ENCODE measurements at regions not wholly inside any gene's neighbourhood (a gene's known extent, or its start where the extent isn't known, plus 50 kb on each side); places are given as distances from the start of the nearest gene placed in this dataset.

DNA sequence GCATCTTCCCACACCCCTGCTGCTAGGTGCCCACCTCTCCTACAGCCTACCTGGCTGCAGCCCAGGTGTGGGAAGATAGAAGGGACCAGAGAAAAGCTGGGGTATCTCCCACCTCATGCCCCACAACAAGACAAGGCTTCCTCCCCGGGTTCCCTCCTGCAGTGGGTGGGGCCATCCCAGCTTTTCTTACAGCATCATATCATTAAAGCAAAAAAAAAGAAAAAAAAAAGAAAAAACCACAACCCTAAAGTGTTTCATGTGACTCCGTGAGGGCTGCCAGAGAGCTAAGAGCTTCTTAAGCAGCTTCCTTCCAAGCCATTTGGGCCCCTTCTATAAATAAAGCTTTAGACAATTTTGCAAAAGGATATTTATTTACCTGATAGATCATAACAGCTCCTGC is 455.4 kb upstream of the TSHZ3 start:
- DNase-seq (ENCODE audit: low spot score) = no peak

DNA sequence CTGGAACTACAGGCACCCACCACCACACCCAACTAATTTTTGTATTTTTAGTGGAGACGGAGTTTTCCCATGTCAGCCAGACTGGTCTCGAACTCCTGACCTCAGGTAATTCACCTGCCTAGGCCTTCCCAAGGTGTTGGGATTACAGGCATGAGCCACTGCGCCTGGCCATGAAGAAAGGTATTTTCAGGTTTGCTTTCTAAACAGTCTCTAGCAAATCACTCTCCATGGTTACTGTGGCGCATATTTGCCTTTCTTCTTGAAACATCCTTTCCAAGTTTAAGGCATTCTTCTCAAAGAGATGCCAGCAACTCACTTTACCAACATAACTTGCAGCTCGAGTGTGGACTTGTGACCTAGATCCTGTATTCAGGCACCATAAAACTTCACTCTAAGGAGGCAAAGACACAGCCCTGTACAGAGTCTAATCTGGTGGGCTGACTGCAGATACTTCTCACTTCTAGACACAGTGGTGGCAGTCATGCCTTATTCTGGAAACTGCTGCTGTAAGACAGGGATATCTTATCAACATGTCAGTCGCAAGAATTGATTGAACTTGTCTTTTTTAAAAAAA is 461.4 kb upstream of the TSHZ3 start:
- no peak for DNase-seq (ENCODE audit: low spot score)

DNA sequence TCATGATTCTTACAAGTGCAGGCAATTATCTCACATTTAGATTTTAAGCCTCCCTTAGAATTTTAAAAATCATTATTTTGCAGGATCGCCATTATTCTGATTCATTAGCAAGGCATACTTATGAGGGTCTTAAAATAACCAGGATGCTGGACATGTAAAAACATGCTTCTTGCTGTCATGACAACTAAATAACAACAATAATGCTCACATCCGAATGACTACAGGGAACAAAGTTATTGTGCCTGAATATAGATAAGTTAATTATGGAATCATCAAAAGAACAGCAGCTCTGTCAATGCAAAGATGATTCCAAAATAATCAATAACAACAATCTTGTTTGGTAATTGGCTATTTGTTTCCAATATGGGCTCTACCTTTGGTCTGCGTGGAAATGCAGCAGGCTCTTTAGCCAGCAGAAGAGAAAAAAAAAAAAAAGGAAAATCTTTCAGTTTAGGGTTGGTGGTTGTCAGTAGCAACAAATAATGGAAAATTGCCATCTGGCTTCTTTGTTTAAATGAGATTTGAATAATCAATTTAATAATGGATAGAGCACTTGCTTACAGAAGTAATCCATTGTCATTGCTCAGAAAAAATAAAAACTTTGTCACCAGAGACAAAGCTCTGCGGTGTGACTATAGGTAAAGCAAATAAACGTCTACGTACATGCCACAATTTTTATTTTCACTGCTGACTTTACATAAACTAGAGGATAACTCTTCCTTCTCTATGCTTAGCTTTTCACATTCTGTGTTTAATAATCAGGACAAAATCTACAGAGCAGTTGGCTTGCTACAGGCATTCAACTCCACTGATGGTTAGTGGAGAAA is 468.9 kb upstream of the TSHZ3 start:
- DNase-seq (ENCODE audit: low spot score) = no peak

DNA sequence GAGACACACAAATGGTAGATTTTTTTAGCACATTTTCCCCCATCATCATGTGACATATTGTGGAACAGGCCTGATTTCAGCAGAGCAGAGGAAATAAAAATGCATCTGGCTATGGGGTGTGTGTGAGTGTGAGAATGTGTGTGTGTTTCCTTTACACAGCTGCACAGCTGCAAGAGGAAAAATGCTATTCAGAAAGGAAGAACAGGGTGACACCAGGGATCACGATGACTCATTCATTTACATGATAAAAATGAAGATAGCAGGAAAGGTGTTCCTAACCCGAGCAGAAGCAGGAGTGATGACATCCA is 469.5 kb upstream of the TSHZ3 start:
- no peak for DNase-seq (ENCODE audit: low spot score)

DNA sequence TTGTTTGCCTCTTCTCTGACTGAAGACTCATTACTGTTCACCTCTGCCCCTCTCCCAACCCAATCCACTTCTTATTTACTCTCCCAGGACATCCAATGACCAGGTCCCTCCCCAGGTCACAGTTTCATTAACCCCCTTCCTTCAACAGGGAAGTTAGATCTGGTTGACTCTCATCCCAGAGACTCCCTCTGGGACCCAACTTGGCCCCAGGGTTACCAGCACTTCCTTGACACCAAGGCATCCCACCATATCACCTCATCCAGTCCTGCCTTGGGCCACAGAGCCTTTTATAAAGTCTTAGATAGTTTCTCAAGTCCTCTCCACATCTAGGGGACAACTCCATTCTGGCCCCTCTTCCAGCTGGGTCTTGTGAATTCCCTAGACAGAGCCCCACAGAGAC is 470.6 kb upstream of the TSHZ3 start:
- DNase-seq (ENCODE audit: low spot score) = no peak

DNA sequence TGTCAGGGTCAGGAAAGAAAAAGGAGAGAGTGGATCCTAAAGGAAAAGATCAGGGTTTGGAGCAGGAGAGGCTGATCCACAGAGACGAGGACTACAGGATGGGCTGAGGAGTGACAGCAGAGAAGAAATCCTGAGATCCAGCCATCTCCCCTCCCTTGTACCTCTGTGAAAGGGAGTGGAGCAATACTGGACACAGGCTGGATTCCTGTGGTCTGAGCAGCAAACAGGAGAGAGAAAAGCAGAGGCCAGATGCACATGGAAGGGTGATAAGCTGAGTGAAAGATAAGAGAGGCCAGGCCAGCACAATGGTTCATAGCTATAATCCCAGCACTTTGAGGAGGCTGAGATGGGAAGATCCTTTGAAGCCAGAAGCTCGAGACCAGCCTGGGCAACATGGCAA is 472.1 kb upstream of the TSHZ3 start:
- DNase-seq (ENCODE audit: low spot score) = no peak

DNA sequence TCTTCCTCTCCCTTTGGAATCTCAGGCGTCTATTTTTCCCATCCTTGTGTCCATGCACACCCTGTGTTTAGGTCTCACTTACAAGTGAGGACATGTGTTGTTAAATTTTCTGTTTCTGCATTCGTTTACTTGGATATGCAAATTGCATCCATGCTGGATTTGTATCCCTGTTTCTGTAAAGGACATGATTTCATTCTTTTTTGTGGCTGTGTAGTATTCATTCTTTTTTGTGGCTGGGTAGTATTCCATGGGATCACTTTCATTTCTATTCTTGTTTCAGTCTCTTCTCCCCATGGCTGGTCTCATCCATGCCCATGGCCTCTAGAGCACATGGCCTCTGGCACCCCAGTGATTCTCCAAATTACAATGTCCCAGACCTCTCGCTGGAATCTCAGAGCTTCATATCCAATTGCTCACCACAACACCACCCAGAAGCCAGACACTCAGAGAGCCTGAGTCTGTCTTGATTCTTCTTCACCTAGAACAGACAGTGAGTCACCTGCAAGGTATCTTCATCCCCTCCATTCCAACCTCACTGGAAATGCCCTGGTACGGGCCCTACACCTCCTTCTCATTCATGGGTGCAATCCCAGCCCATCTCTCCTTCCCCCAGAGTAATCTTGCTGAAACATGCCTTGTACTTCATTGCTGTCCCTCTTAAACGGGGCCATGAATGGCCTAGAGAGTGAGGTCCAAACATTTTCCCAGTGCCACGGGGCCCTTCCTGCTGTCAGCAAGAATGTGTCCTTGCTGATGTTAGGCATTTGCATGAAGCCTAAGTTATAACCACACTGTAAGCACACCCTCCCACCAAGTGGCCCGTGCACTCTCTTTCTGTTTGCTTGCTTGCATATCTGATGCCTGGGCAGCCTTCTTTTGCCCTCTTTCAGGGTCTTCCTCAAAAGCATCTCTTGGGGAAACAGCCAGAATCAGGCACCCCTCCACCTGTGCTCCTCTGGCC is 476.2 kb upstream of the TSHZ3 start:
- DNase-seq (ENCODE audit: low spot score) = no peak

DNA sequence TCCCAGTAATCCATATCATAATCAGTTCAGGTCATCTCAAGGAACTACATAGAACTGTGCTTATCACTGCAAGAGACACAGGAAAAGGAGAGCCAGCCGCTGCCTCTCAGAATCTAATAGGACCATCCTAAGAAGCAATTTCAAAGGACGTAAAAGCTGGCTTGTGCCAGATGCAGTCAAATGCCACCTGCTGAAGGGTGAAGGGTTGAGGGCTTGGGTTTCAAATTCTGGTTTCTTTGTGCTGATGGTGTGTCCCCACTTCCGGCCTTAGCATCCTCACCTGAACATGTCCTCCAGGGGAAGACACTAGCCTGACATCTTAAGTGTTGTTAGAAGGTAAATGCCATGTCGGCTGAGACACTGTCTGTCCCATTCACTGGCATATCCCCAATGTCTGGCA is 477.1 kb upstream of the TSHZ3 start:
- no peak for DNase-seq (ENCODE audit: low spot score)

DNA sequence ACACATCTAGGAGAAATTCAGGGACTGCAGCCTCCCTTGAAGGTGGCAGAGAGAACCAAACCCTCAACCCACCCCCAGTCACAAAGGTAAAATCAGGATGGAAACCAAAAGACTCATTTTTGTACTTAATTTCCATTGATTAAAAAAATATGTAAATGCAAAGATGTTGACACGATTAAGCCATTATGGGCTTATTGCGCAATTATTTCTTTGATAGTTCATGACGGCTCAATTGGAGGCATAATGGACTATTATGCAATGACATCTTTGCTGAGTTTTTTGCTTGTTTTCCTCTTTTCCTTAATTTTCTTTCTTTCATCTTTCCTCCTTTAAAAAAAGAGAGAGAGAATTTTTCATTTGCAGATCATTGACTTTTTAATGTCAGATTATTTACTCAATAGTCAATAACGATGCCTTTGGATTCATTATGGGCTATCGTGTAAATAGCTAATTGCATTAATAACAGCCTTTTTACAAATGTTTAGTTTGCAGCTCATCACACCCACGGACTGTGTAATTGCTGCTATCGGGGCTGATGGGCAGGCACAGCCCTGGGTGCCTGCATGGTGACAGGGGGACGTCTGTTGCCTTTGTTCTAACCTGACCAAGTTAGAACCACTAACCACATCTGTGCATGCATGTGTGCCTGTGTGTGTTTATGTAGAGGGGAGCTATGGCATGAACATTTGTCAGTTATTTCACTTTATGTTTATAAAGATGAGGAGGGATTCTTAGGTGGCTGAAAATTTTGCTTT is 482.4 kb upstream of the TSHZ3 start:
- no peak for DNase-seq (ENCODE audit: low spot score)

DNA sequence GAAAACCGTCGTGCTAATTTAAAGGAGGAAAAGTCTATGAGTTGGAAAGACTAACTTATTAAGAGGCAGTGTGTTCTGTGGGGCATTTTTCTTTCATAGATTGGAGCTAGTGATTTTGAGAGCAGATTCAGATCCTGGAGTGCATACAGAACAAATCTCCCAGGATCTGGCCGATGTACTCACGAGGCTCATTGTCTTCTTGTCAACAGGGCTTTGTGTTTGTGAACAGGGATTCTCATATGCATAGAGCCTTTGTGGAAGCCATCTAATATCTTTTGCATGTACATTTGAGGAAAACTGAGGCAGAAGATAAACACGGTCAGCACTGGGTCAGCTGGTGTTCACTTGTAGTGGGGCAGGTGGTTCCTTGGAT is 482.9 kb upstream of the TSHZ3 start:
- no peak for DNase-seq (ENCODE audit: low spot score)

DNA sequence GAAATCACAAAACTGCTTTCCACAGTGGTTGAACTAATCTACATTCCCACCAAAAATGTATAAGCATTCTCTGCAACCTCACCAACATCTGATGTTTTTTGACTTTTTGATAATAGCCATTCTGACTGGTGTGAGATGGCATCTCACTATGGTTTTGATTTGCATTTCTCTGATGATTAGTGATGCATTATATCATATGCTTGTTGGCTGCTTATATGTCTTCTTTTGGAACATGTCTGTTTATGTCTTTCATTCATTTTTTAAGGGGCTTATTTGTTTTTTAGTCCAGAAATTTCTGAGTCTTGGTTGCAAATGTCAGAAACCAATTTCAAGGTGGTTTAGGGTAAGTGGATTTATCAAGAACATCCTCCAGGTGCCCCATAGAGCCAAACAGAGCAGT is 484.8 kb upstream of the TSHZ3 start:
- DNase-seq (ENCODE audit: low spot score) = no peak

DNA sequence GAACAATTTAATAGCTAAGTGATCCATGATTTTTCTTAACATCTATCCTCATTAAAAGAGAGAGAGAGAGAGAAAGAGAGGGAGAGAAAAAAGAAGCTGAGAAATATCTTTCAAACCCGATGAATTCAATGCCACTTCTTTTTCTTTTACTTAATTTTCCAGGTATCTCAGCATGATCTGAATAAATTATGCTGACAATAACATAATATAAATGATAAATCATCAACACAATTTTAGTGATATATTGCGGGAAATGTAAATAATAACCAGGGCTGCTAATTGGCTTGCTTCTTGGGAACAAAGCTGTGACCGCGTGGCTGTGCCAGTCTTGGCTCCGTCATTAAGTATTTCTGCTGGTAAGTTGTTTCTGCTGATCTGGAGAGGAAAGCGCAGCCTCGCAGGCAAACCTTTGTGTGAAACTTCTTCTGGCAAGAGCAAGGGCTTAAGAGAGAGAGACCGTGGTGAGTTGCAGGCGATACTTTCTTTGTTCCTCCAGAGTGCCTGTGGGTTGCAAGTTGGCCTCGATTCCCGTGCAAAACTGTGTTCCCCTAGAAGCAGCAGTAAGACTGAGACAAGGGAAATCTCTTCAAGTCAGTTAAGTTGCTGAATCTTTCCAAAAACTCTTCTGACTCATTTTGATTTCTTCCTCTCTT is 489.1 kb upstream of the TSHZ3 start:
- no peak for DNase-seq (ENCODE audit: low spot score)

DNA sequence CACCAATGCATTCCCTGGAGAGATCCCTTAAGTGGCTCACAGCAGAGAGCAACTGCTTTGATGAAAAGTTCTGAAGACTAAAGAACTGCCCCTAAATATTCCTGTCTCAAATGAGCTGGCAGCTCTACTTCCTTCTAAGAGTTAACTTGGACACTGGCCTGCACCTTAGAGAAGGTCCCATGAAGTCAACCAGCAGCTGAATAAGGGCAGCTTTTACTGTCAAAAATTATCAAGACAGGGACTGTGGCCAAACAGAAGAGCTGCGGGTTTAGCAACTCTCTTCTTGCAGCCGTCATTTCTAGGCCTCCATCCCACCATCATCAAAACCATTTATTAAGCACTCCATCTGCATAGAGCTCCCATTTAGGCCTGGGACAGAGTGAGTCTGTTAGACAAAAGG is 491.1 kb upstream of the TSHZ3 start:
- DNase-seq (ENCODE audit: low spot score) = no peak

DNA sequence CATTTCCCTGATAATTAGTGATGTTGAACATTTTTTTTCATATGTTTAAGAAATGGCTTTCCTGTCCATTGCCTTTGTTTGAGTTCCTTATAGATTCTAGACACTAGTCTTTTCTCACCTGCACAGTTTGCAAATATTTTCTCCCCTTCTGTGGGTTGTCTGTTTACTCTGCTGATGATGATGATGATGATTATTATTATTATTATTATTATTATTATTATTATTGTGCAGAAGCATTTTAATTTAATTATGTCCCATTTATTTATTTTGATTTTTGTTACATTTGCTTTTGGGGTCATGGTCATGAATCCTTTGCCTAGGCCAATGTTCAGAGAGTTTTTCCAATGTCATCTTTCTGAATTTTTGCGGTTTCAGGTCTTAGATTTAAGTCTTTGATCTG is 492.5 kb upstream of the TSHZ3 start:
- DNase-seq (ENCODE audit: low spot score) = no peak

DNA sequence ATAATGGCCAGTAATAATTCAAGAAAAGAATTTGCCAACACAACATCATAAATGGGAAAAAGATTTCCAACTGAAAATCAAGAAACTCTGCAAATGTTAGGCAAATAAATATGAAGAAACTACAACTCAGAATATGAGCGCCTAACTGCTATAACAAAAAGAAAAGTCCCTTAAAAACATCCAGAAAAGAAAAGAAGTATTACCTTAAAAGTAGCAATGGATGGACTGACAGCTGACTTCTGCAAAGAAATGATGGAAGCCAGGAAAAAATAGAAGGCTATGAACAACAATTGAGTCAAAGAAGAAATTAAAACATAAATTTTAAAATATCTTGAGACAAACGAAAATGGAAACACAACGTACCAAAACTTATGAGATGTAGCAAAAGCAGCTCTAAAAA is 482.3 kb upstream of the ZNF507 start:
- DNase-seq (ENCODE audit: low spot score) = no peak

DNA sequence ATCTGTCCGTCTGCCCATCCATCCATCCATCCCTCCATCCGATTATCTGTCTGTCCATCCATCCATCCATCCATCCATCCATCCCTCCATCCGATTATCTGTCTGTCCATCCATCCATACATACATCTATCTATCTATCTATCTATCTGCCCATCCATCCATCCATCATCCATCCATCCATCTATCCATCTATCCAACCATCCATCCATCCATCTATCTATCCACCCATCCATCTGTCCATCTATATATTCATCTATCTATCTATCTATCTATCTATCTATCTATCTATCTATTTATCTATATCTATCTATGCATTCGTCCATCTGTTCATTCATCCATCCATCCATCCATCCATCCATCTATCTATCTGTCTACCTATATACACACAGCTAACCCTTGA is 471.1 kb upstream of the ZNF507 start:
- no peak for DNase-seq (ENCODE audit: low spot score)

DNA sequence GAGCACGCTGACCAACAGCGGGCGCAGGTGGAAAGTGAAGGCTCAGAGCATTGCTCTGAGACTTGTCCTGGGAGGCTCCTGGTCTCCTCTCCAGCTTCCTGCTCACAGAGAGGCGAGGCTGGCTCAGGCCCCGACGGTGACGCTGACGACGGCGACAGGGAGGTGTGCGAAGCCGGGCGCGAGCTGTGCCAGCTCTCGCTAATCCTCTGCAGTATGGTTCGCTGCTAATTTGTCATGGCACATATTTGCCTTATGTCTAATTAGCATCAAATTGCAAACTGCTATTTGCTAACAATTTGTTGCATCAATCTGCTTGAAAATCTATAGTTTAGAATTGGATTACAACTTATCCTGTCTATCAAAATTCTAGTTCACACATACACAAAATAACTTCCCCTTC is 469.8 kb upstream of the ZNF507 start:
- no peak for DNase-seq (ENCODE audit: low spot score)

DNA sequence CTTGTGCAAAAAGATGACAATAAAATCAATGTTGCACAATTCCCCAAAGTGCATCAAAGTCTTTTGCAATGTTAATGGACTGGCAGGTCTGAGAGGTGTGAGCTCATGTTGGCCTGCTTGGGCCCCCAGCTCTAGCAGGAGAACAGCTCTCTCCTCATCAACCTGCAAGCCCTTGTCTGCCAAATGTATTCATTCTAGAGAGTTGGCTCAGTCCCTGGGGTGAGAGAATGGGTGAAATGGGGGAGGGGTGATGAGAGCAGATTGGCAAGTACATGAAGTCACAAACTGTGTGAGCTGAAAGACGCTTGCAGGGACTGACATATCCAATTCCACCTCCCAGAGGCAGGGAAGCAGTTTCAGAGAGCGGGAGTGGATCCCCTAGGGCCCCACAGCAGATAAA is 465.1 kb upstream of the ZNF507 start:
- no peak for DNase-seq (ENCODE audit: low spot score)

DNA sequence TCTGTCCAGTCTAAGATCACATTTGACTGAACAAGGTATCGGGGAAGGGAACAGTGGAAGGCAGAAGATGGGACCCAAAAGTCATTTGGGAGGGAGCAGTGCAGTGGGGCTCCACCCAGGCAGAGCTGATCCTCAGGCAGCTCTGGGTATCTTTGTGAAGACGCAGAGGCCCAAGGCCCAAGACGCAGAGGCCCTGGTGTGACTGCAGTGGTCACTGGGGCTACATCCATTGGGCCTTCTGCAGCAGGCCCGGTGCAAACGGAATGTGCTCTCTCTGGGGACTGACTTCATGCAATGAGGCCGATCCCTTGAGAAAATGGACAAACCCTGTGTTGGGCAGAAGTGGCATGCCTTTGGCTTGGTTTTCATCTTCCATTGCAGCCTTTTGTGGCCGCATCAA is 463.4 kb upstream of the ZNF507 start:
- no peak for DNase-seq (ENCODE audit: low spot score)

DNA sequence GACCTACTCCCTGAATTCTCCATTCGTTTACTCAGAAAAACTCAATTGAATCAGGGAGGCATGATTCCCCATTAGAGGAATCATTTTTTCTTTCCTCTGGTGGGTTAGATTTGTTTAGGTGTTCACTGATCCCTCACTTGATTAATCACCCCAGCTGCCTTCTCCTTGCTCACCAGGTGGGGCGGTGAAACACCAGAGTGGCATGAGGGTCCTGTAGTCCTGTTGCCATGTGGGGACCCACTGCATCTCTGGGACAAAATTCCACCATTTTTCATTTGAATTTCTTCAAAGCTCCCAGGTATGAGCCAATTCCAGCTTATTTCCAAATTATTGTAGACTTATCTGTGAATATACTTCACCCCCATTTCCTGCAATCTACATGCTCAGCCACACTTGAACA is 462.7 kb upstream of the ZNF507 start:
- DNase-seq (ENCODE audit: low spot score) = no peak

DNA sequence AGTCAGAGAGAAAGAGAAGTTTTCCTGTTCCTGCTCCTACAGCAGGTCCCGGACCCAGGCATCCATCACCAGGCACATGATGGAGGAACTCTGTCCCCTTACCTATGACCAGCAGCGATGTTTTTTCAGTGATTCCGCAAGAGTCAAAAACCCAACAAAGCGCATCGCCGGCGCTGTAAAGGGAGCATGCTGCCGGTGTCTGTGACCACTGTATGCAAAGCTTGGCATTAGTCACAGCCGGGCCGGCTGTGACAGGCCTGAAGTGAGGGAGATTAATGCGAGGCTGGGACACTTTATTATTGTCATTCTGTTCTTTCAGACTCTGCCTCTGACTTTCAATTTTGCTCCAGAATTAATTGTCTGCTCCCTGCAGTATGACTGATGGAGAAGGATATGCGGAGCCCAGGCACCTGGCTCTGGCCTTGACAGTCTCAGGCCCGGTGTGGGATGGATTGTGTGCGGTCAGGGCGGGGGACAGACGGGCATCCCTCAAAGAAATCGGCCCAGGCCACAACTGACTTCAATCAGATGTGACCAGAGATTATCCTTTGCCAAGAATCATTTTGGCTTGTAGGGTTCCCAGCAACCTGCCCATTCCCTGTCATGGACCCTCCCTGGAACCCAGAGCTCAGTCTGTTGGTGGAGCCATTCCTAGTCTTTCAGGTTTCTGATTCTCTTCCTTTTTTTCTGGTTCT is 462.0 kb upstream of the ZNF507 start:
- DNase-seq (ENCODE audit: low spot score) = no peak
